ENCODE measurements at regions not wholly inside any gene's neighbourhood (a gene's known extent, or its start where the extent isn't known, plus 50 kb on each side); places are given as distances from the start of the nearest gene placed in this dataset.

DNA sequence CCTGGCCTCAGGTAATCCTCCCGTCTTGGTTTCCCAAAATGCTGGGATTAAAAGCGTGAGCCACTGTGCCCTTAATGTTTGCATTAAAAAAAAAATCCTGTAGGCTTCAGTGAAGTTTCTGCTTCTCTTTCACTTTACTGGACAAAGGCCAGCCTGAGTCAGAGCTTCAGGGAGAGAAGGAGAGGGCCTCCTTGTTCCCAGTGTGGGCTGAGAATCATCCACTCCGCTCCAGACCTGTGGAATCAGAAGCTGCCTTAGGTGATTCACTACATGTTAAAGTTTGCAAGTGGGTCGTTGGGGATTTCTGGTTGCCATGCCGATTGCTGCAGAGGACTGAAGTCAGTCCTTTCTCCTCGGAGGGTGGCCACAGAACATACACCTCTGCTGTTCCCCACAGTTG lies 113.3 kb upstream of the EEF1E1 start:
- TF ChIP-seq, protein P1, sequence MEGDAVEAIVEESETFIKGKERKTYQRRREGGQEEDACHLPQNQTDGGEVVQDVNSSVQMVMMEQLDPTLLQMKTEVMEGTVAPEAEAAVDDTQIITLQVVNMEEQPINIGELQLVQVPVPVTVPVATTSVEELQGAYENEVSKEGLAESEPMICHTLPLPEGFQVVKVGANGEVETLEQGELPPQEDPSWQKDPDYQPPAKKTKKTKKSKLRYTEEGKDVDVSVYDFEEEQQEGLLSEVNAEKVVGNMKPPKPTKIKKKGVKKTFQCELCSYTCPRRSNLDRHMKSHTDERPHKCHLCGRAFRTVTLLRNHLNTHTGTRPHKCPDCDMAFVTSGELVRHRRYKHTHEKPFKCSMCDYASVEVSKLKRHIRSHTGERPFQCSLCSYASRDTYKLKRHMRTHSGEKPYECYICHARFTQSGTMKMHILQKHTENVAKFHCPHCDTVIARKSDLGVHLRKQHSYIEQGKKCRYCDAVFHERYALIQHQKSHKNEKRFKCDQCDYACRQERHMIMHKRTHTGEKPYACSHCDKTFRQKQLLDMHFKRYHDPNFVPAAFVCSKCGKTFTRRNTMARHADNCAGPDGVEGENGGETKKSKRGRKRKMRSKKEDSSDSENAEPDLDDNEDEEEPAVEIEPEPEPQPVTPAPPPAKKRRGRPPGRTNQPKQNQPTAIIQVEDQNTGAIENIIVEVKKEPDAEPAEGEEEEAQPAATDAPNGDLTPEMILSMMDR (IDR thresholded peaks at IDR 0.05), result no peak
- TF ChIP-seq ZFX (IDR thresholded peaks at IDR 0.05; ENCODE audit: borderline replicate concordance), result no peak

Data from 22Rv1 (cell line).